Subcutaneous abdominal adipose tissue (tissue), 5 donors: ENCODE measurements at regions not wholly inside any gene's neighbourhood (a gene's known extent, or its start where the extent isn't known, plus 50 kb on each side); places are given as distances from the start of the nearest gene placed in this dataset.

Experiments used
- H3K27ac ChIP-seq: one replicate; pipeline ENCODE4 v1.7.0; 2013; ENCODE audit warnings: low read depth, mild to moderate bottlenecking, inconsistent platforms, low read length, moderate library complexity
- H3K27me3 ChIP-seq, 5 donors: one replicate each; pipeline ENCODE4 v1.7.0; 2013; ENCODE audit warnings: low read length in 5 of 5, inconsistent platforms in 1 of 5; ENCODE audit not compliant: control insufficient read depth in 5 of 5, insufficient read depth in 4 of 5
- H3K36me3 ChIP-seq, 5 donors: one replicate each; pipeline ENCODE4 v1.7.0; 2013; ENCODE audit warnings: low read length in 5 of 5; ENCODE audit not compliant: control insufficient read depth in 5 of 5, insufficient read depth in 5 of 5
- H3K4me1 ChIP-seq, 5 donors: one replicate each; pipeline ENCODE4 v1.7.0; 2013; ENCODE audit warnings: low read length in 5 of 5, mild to moderate bottlenecking in 3 of 5, moderate library complexity in 1 of 5; ENCODE audit not compliant: control insufficient read depth in 5 of 5, insufficient read depth in 5 of 5
- H3K4me3 ChIP-seq, 5 donors: one replicate each; pipeline ENCODE4 v1.7.0; 2013; ENCODE audit warnings: low read length in 5 of 5, low read depth in 1 of 5
- H3K9ac ChIP-seq, 5 donors: one replicate each; pipeline ENCODE4 v1.7.0; 2013; ENCODE audit warnings: low read length in 5 of 5, mild to moderate bottlenecking in 4 of 5, moderate library complexity in 3 of 5
- H3K9me3 ChIP-seq, 5 donors: one replicate each; pipeline ENCODE4 v1.7.0; 2013; ENCODE audit warnings: low read length in 5 of 5; ENCODE audit not compliant: control insufficient read depth in 5 of 5
- donor health status: healthy.
- donor health status: healthy.
- donor health status: healthy.
- donor health status: healthy.
- donor health status: healthy.

DNA sequence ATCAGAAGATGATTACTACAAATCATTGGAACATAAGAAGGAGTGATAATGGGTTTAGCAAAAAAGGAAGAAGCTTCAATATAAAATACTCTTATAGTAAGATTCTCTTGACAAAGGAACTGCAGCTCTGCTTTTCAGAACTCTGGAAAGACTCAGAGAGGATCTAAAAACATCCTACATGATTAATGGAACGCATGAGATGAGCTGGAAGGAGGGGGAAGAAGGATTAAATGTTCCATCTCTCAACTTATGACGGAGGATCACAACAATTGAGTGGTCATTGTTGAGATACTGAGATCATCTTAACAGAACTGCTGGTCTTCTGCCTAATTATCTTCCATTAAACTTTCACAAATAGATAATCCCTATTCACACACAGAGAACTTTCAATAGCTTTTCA lies 267.5 kb upstream of the SLC8A1 start:
- Histone ChIP-seq H3K36me3 (no peaks in the 10 kb centered on the region), H3K27ac (no peak overlapping the region), H3K27me3 (no peaks in the 10 kb centered on the region), H3K9ac (no peak overlapping the region), H3K9me3 (no peaks in the 10 kb centered on the region), H3K4me3 (no peak overlapping the region), H3K4me1 (no peaks in the 10 kb centered on the region)

DNA sequence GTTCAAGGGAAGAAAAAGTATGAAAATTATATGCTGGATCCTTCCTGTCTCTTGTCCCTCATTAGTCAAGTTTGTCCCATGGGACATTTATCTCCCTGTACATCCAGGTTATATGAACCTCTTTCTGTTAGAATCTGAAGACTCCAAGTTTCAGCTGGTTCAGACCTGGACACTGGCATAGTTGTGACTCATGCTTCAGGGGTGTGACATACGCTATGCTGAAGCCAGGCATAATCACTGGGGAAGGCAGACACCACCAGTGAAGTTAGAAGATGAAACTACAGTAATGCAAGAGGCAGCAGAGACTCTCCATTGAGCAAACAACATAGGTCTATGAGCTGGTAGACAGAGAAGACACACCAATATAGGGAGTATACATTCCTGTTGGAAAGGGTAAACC lies 269.7 kb upstream of the SLC8A1 start:
- Histone ChIP-seq H3K27ac (no peak overlapping the region), H3K9ac (no peak overlapping the region), H3K27me3 (no peaks in the 10 kb centered on the region), H3K9me3 (no peaks in the 10 kb centered on the region), H3K4me1 (no peaks in the 10 kb centered on the region), H3K4me3 (no peak overlapping the region), H3K36me3 (no peaks in the 10 kb centered on the region)

DNA sequence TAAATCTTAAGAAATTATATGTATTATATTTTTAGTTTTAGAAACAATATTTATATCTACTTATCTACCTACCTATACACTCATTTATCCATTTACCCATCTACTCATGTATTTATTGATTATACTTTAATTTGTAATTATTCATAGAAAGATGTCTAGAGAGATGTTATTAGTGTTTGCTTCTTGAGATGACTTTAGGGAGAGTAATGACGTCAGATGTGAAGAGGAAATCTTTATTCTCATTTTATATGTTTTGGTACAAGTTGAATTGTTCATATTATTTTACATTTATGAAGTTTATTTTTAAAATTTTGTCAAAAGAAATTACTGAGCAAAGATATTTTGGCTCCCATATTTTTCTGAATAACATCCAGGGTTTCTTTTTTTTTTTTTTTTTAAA lies 271.3 kb upstream of the SLC8A1 start:
- no peaks in the 10 kb centered on the region for H3K36me3 ChIP-seq
- no peaks in the 10 kb centered on the region for H3K9me3 ChIP-seq
- H3K9ac ChIP-seq: no peak overlapping the region
- no peaks in the 10 kb centered on the region for H3K27me3 ChIP-seq
- H3K4me3 ChIP-seq: no peak overlapping the region
- no peaks in the 10 kb centered on the region for H3K4me1 ChIP-seq
- H3K27ac ChIP-seq: no peak overlapping the region

DNA sequence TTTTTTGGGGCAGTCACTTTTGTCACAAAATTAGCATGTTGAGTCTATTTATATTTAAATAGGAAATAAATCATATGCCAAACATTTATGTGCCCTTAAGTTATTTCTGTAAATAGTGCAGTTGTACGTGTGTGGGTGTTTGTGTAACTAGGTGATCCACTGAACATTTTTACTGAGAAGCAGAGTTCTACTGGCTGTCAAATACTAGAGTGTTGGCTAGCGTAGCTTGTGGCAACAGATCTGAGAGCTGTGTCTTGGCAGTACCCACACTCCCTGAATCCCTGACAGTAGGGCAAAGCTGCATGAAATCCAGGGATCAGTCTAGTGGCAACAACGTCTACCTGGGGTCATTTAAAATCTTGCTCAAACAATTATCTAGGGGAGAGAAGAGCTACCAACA lies 273.1 kb upstream of the SLC8A1 start:
- H3K27ac ChIP-seq: no peak overlapping the region
- H3K9me3 ChIP-seq: no peaks in the 10 kb centered on the region

DNA sequence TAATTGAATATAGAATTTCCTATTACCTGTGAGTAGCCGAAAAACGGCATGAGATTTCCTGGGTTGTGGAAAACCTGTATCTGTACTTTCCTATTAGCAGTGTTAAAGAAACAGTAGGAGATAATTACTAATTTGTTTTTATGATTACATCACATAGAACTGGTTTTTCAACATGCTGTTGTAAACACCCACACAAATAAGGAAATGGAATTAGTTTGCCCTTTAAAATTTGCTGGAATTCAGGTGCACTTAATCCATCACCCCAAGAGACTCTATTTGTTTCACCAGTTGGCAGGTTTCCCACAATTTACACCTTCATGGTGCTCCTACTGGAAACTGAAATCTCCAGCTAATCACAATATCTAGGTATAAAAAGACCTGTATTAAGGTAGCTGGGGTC lies 274.1 kb upstream of the SLC8A1 start:
- H3K9me3 ChIP-seq: no peaks in the 10 kb centered on the region
- no peaks in the 10 kb centered on the region for H3K4me1 ChIP-seq
- H3K9ac ChIP-seq: no peak overlapping the region
- H3K27me3 ChIP-seq: no peaks in the 10 kb centered on the region
- no peak overlapping the region for H3K4me3 ChIP-seq
- no peak overlapping the region for H3K27ac ChIP-seq
- H3K36me3 ChIP-seq: no peaks in the 10 kb centered on the region

More for the DNA sequence above, 273.1 kb upstream of the SLC8A1 start:
- Histone ChIP-seq H3K4me1 (no peaks in the 10 kb centered on the region), H3K27me3 (no peaks in the 10 kb centered on the region), H3K4me3 (no peak overlapping the region), H3K9ac (no peak overlapping the region), H3K36me3 (no peaks in the 10 kb centered on the region)

DNA sequence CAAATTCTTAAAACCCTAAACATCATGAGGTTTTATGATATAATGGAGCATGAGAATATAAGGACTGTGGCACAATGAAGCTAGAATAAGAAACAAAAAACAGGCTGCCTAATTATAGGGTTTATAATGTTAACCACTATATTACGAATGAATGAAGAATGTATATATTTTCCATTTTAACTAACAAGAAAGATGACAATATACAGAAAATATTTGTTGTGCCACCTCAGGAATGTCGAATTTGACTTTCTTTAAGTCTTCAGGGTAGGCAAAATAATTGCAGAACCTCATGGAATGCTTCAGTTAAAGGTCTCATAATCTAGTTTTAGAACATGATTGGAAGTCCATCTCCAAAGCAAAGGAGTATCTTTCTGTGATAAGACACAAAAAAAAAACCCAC lies 282.9 kb upstream of the SLC8A1 start:
- no peaks in the 10 kb centered on the region for H3K4me1 ChIP-seq
- no peak overlapping the region for H3K27ac ChIP-seq
- no peaks in the 10 kb centered on the region for H3K9me3 ChIP-seq
- no peak overlapping the region for H3K4me3 ChIP-seq
- H3K27me3 ChIP-seq: no peaks in the 10 kb centered on the region
- H3K36me3 ChIP-seq: no peaks in the 10 kb centered on the region
- H3K9ac ChIP-seq: no peak overlapping the region

DNA sequence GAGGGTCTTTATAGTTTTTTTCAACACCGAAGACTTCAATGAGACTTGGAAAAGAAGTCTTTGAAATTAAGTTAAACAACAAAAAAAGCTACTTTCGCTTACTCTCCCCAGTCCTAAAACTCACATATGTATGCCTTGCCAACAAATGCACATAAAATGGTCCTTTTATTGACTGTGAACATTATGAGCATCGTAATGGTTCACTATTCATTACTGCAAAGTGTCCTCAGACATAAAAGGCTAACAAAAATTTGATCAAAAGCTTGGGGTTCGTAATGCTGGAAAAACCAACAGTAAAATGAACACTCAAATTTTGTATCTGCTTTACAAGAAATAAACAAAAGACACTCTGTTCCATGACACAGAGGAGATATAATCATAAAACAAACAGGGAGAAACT lies 285.3 kb upstream of the SLC8A1 start:
- Histone ChIP-seq H3K27ac (no peak overlapping the region), H3K9ac (no peak overlapping the region), H3K4me1 (no peaks in the 10 kb centered on the region), H3K4me3 (no peak overlapping the region), H3K27me3 (no peaks in the 10 kb centered on the region), H3K9me3 (no peaks in the 10 kb centered on the region), H3K36me3 (no peaks in the 10 kb centered on the region)

DNA sequence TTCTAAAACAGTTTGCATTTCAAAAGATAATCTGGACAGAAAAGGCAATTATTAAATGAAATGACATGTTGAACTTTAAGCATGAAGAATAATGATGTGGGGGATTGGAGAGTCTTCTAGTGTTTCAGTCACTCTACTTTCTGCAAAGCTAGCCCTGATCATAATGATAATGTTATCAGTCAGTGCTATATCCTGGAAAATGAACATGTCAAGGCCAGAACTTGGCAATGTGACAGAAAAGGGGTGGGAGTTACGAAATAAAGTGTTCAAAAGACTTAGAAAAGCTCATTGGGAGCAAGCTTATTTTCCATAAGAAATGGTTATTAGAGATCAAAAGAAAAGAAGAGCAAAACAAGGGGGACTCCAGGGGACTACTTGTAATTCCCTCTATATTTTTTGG lies 288.5 kb upstream of the SLC8A1 start:
- Histone ChIP-seq H3K36me3 (no peaks in the 10 kb centered on the region), H3K9me3 (no peaks in the 10 kb centered on the region), H3K4me1 (no peaks in the 10 kb centered on the region), H3K9ac (no peak overlapping the region), H3K27me3 (no peaks in the 10 kb centered on the region), H3K4me3 (no peak overlapping the region), H3K27ac (no peak overlapping the region)

DNA sequence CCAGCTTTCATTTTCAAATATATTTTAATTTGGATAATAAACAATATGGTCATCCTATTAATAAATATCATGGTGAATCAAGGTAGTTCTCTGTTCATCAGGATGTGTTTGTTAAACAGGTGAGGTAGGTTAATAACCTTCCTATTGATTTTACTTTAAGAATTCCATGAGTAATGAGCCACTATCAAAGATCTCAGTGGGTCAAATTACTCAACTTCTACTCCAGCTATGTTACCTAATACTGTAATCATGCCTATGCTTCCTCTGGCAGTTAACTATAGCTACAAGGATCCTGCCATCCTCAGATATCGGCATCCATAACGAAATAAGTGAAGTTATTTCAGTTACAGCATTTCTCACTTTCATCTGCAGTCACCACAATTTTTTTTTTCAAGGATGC lies 289.6 kb upstream of the SLC8A1 start:
- no peaks in the 10 kb centered on the region for H3K4me1 ChIP-seq
- H3K4me3 ChIP-seq: no peak overlapping the region
- no peaks in the 10 kb centered on the region for H3K9me3 ChIP-seq
- no peaks in the 10 kb centered on the region for H3K36me3 ChIP-seq
- H3K9ac ChIP-seq: no peak overlapping the region
- no peak overlapping the region for H3K27ac ChIP-seq
- no peaks in the 10 kb centered on the region for H3K27me3 ChIP-seq

DNA sequence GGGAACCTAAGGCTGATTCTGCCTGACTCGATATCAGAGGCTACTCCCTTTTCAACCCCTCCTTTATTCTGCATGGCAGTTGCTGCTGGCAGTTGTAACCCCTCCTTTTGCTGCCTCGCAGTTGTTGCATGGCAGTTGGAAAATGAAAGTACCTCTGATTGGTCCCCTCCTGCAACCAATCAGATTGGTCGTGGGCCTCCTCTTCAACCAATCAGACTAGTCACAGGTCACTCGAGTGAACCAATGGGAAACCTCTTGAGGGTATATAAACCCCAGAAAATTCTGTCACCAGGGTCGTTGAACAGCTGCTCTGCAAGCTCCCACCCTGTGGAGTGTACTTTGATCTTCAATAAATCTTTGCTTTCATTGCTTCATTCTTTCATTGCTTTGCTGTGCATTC lies 294.3 kb upstream of the SLC8A1 start:
- Histone ChIP-seq H3K36me3 (no peaks in the 10 kb centered on the region), H3K27me3 (no peaks in the 10 kb centered on the region), H3K4me3 (no peak overlapping the region), H3K27ac (no peak overlapping the region), H3K4me1 (no peaks in the 10 kb centered on the region), H3K9me3 (no peaks in the 10 kb centered on the region), H3K9ac (no peak overlapping the region)

DNA sequence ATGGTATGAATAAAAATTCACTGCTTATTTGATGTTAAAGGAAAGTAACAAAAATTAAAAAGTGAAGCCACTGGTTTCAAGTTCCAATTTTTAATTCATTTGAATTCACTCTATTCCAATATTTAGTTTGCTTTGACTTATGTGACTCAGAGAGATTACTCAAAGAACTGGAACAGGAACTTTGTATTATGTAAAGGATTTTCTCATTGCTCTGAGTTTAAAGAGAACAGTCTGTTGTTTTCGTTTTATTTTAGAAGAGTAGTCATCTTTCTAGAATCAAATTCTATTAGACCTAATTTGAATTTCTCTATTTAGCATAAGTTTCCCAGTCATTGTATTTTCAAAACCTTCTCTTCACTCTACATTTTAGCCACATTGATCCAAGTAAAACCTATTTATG lies 300.1 kb upstream of the SLC8A1 start:
- no peaks in the 10 kb centered on the region for H3K4me1 ChIP-seq
- no peak overlapping the region for H3K27ac ChIP-seq
- no peaks in the 10 kb centered on the region for H3K36me3 ChIP-seq
- H3K9ac ChIP-seq: no peak overlapping the region
- H3K4me3 ChIP-seq: no peak overlapping the region
- no peaks in the 10 kb centered on the region for H3K27me3 ChIP-seq
- no peaks in the 10 kb centered on the region for H3K9me3 ChIP-seq
